ENCODE measurements at regions not wholly inside any gene's neighbourhood (a gene's known extent, or its start where the extent isn't known, plus 50 kb on each side); places are given as distances from the start of the nearest gene placed in this dataset.

DNA sequence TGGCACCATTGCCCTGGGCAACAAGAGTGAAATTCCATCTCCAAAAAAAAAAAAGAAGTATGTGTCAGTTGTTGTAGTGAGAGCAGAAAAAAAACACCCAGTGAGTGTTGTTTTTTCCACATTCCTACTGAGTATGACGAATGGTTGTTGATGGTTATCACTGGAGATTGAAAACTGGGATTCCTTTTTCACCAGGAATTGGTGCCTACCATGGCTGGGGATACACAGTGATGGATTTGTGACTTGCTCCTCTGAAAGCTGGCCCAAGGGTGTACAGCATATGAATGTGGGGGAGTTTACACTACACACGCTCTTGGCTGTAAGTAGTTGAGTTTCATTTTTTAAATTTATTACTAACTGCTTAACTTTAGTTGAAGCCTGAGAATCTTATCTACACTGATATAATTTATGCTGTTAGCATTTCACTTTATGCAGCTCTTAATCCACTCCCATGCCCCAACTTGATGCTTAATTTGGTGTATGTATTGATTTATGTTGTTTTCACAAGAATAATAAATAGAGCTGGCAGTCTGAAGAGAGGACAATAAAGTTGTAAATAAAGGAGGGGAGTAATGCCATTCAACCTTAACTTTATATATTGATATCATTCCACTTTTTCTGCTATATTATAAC lies 56.0 kb upstream of the MME start:
- no peak for TF ChIP-seq POLR2A (IDR thresholded peaks at IDR 0.05)
- no peak for TF ChIP-seq EP300 (IDR thresholded peaks at IDR 0.05)
- TF ChIP-seq, protein P1, sequence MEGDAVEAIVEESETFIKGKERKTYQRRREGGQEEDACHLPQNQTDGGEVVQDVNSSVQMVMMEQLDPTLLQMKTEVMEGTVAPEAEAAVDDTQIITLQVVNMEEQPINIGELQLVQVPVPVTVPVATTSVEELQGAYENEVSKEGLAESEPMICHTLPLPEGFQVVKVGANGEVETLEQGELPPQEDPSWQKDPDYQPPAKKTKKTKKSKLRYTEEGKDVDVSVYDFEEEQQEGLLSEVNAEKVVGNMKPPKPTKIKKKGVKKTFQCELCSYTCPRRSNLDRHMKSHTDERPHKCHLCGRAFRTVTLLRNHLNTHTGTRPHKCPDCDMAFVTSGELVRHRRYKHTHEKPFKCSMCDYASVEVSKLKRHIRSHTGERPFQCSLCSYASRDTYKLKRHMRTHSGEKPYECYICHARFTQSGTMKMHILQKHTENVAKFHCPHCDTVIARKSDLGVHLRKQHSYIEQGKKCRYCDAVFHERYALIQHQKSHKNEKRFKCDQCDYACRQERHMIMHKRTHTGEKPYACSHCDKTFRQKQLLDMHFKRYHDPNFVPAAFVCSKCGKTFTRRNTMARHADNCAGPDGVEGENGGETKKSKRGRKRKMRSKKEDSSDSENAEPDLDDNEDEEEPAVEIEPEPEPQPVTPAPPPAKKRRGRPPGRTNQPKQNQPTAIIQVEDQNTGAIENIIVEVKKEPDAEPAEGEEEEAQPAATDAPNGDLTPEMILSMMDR (IDR thresholded peaks at IDR 0.05): no peak
- TF ChIP-seq POLR2AphosphoS5 (IDR thresholded peaks at IDR 0.05): no peak

Measured in stomach (tissue), 4 donors.